Activated CD8-positive, alpha-beta memory T cell treated with anti-CD3 and anti-CD28 coated beads, Interleukin-2, amount 50 U/mL, for 48 hours (primary cell): ENCODE measurements at regions not wholly inside any gene's neighbourhood (a gene's known extent, or its start where the extent isn't known, plus 50 kb on each side); places are given as distances from the start of the nearest gene placed in this dataset.
"Not testable (repeated sequence)": the region's sequence is repeated elsewhere in the genome, so short reads cannot be mapped to it uniquely, and the experiment has no call there.

Source experiments
- DNase-seq: peaks from one replicate; pipeline ENCODE4 v3.0.0-alpha.2; 2020

DNA sequence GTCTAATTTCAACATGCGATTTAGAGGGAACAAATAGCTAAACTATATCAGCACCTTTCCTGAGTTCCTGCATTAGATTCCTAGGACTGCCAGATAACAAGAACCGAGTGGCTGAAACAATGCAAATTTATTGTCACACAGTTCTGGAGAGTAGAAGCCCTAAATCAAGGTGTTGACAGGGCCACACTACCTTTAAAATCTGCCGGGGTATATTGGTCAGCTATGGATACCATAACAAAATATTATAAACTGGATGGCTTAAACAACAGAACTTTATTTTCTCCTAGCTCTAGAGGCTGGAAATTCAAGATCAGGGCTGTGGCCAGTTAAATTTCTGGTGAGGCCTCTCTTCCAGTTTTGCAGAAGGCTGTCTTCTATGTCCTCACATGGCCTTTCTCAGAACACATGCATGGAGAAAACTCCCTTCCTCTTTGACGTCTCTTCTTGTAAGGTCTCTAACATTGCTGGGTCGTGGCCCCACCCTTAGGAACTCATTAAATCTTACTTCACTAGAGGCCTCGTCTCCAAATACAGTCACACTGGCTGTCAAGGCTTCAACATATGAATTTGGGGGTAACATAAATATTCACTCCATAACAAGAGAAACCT, 144.3 kb downstream of the FCRL5 start:
- no peak for DNase-seq

DNA sequence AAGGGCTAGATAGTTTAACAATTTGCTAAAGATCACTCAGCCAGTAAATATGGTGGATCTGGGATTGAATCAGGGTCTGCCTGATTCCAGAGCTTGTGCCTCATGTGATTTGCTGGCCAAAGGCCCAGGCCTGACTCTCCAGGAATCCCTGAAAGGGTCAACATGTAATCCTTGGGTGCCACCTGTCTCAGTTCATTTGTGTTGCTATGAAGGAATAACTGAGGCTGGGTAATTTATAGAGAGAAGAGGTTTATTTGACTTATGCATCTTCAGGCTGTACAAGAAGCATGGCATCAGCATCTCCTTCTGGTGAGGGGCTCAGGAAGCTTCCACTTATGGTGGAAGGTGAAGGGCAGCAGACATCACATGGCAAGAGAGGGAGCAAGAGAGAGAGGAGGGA, 144.9 kb downstream of the FCRL5 start:
- DNase-seq: no peak

DNA sequence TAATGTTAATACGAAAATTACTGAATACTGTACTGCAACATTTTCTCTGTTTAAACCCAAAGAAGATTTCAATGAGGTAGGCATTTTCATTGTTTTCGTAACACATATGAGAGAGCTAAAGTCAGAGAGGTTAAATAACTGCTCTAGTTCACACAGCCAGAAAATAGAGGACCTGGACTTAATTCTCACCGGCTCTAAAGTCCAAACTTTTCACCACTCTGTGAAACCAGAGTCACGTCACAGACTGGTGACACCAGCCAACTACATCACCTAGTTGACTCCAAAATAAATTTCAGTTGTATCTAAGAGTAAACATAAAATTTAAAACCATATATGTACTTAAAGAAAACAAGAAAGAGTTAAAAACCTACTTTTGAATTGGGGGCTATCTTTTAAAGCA, 146.7 kb downstream of the FCRL5 start:
- DNase-seq: no peak

DNA sequence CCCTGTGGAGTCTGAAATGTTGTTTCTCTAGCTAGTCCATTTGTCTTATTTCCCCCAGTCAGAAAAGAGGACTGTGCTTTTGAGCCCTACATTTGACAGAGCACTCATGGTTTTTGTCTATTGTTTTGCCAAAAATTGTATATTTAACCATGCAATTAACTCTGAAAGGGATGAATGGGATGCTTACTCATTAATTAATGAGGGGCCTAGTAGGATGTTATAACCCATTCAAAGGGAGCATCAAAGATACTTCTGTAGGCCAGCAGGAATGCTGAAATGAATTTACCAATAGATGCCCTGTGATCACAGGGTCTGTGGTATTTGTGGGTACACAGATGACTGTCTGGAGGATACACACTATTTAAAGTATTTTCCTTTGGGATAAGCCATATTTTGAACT, 147.7 kb downstream of the FCRL5 start:
- no peak for DNase-seq

DNA sequence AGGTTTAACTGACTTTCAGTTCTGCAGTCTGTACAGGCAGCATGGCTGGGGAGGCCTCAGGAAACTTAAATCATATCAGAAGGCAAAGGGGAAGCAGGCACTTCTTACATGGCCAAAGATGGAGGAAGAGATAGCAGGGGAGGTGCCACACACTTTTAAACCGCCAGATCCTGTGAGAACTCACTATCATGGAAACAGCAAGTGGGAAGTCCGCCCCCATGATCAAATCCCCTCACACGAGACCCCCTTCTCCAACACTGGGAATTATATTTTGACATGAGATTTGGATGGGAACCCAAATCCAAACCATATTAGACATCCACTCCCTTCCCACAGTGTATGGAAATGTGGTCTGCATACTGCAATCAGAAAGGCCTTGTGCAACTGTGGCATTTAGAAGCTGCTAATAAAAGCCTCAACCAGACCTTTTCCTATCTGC, 148.2 kb downstream of the FCRL5 start:
- DNase-seq: no peak

DNA sequence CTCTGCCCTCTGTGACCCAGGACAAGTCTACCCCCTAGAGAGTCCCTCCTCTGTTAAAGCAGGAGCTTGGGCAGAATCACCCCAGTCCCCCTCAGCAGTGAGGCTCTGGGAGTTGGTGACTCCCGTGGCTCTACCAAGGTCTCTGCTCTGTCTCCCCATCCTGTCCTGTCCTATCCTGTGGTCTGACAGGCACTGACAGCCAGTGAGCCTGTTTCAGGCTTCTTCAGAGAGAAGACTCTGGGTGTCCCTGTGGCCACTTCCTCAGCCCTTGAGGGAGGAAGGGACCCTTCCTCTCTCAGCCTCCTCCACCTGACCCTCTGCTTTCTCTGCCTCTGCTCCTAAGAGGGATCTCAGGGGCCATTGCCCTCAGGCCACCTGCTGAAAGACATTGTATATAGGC, 148.7 kb downstream of the FCRL5 start:
- DNase-seq: no peak

DNA sequence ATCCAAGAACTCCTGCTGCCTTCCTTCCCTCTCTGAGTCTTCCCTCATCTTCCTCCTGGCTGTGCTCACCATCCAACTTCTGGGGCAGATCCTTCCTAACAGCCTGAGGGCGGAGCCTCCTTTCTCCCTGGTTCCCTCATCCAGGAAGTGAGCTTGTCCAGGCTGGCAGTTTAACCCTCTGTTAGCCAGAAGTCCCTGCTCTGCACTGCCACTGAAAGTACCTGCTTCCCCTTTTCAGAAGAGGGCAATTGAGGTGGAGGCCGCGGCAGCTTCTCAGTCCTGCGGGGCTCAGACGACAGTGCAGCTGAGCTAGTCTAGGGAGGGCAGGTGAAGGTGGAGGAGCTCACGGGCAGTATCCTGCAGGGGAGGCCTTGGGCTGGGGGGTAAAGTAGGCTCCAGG, 149.1 kb downstream of the FCRL5 start:
- no peak for DNase-seq

DNA sequence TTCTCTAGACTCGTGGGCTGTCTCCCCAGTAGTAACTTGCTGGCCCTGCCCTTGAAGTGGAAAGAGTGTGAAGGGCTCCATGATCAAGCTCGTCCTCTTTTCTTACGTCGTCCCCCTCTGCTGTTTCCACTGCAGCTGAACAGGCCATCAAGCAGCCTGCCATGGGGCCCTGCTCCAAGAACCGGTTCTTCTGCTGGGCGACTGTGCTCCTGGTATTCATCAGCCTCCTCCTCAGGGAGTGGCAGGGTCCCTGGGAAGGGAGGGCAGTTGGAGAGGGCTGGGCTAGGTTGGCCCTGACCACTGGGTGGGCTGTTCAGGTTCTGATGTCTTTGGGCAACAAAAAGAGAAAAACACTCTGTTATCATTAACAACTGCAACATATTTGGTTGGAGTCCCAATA, 151.5 kb downstream of the FCRL5 start:
- no peak for DNase-seq

DNA sequence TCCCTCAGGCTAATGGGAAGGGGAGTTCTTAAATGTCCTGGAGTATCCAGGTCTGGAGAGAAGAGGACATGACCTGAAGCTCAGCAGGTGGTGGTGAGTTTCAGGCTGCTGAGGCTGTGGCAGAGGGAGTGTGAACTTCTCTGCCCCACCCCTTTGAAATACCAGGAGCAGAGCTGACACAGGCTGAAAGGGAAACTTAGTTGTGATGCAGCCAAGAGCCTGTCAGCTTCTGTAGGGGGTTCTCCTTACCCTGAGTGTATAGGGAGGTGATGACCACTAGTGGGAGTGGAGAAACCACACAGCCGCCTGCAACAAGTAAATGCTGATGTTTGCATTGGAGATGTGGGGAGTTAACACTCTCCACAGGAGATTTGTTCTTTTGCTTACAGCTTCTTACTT, 152.3 kb downstream of the FCRL5 start:
- DNase-seq: no peak

DNA sequence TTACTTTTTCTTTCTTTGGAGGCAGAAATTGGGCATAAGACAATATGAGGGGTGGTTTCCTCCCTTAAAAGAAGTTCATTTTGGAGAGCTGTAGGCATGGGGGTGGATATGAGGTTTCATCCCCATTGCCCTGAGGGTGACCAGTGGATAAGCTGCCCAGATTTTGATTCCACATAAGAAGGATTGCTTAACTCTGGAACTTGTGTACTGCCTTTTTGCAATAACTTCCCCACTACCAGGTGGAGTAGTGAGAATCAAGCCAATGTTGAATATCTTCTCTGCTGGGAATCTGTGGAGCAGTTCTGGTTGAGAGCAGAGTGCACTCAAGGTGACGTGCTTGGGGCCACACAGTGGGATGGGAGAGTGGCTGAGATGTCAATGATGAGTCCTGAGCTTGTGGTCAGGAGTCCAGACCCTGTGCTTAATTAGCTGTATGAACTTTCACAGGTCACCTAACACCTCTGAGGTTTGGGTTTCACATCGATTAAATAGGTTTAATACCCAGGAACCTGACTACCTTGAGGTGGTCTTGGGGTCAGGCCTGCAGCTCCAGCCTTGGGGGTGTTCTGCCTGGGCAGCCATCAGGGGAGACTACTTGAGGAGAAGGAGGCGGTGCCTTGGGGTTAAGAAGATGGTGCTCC, 152.9 kb downstream of the FCRL5 start:
- no peak for DNase-seq

DNA sequence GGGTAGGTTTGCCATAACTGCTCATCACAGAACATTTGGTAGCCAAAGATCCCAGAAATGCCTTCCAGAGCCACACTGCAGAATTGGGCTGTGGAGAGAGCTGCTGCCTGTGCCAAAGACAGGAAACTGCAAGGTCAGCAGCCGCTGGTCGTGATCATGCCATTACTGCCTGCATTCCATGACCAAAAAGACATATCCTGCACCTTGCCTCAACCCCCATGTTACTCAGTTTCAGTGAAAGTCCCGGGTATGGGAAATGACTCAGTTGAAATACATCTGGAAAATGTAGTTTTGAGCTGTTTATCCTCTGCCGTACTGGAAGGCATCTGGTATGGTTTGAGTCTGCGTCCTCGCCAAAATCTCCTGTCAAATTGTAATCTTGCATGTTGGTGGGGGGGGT, 161.7 kb downstream of the FCRL5 start:
- no peak for DNase-seq

DNA sequence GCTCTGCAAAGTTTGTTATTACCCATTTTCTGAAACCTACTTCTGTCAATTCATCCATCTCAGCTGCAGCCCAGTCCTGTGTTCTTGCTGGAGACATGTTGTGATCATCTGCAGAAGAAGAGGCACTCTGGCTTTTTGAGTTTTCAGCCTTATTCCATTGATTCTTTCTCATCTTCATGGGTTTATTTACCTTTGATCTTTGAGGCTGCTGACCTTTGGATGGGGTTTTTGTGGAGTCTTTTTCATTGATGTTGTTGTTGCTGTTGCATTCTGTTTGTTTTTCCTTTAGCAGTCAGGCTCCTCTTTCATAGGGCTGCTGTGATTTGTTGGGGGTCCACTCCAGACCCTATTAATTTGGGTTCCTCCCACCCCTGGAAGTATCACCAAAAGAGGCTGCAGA, 164.3 kb downstream of the FCRL5 start:
- DNase-seq: no peak

DNA sequence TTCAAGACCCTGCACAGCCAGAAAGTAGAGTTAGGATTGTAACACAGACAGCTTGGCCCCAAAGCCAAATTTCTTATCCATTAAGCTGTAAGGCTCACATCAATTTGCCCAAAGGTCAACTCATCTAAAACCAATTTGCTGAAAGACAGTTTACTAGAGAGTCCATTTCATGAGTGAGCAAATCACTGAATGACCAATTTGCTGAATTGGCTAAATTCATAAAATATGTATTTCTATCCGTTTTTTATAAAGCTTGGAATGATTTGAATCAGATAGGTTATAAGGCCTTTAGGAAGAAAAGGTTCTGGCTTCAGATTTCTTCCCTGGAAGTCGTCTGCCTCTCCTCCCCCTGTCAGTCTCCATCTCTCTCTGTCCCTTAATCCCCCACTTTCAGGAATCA, 168.1 kb downstream of the FCRL5 start:
- no peak for DNase-seq

DNA sequence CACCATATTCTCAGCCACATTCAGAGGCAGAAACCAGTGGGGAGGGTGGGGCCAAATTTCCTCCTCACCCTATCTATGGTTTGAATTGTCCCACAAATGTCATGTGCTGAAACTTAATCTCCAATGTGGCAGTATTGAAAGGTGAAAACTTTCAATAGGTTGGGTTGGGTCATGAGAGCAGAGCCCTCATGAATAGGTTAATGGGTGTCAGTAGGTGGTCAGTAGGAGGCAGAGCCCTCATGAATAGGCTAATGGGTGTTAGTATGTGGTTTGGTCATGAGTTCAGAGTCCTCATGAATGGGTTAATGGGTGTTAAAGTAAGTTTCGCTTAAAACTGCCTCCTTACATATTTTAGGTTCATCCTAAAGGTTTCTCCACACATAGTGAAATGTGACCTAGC, 170.0 kb downstream of the FCRL5 start:
- DNase-seq: no peak

DNA sequence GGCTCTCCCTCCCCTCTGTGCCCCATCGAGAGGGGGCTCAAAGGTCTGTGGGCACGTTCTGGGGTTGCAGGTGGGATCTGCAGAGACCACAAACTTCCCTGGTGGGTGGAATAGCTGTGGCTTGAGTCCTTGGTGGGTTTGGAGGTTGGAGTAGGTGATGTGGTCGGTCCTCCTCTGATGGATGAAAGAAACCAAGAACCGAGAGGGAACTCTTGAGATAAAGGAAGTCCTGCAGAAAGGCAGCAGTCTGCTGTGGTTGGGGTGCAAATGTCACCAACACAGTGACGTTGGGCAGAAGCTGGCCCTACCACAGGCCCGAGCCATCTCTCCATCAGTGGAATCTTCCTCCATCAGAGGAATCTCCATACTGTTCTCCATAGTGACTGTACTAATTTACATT, 171.8 kb downstream of the FCRL5 start:
- no peak for DNase-seq

DNA sequence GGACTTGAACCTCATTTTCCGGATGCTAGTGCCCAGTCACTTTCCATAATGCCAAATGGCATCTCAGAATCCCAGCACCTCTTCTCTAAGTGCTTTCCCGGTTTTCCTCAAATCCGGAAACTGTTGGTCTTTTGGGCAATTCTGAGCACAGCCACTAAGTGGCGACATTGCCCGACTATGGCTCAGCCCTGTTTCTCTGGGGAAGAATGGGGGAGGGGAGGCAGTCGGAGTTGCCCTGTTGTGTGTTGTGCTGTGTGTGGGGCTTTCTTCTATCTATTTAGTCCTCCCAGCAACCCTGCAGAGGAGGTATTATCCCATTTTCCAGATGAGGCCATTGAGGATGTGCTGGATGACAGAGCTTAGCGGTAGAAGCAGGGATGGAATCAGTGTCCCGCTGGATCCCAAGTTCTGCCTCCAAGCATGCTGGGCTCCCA, 175.0 kb downstream of the FCRL5 start:
- not testable (repeated sequence) for DNase-seq

DNA sequence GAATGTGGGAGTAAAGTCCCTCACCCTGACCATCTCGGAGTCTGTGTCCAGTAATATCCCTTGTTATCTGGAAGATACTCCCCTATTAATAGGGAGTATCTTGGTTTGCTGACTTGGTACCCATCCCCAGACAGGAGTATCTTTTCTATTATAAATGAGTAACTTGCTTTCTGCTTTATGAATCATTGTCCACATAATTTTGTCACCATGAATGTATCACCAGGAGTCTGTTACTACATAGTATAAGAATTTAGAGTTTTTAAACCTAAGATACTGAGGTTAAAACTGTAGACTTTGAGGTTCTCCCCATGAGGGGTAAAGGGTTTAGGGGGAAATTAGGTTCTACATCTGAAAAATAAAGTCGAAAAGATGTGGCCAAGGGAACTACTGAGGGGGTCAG, 175.6 kb downstream of the FCRL5 start:
- DNase-seq: no peak

DNA sequence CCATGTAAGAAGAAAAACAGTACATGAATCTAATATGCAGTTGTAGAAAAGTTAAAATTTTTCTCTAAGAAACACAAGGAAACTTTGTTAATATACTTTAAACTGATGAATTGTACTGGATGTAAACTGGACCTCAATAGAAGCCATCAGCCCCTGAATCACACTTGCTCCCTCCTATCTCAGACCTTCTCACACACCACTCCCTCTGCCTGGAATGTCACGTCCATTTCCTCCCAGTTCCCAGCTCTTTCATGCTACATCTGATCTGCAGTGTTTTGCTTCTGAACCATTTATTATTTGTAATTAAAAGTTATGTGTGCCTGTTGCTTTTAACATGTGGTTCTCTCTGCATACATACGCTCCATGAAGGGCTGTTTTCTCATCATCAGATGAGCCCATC, 180.0 kb downstream of the FCRL5 start:
- DNase-seq: not testable (repeated sequence)

DNA sequence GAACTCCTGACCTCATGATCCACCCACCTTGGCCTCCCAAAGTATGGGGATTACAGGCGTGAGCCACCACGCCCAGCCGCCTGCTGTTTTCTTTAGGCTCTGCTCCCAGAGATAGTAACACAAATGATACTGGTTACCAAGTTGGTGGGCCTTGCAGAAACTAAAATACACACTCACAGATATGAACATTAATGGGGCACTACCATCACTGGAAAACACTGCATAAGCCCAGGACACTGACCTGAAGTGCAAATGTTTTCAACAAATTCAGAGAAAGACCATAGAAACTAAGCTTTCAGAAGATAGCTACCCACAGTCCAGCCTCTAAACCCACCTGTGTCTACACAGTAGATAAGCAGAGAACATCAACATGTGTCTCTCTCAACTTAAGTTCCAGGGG, 180.5 kb downstream of the FCRL5 start:
- DNase-seq: no peak

DNA sequence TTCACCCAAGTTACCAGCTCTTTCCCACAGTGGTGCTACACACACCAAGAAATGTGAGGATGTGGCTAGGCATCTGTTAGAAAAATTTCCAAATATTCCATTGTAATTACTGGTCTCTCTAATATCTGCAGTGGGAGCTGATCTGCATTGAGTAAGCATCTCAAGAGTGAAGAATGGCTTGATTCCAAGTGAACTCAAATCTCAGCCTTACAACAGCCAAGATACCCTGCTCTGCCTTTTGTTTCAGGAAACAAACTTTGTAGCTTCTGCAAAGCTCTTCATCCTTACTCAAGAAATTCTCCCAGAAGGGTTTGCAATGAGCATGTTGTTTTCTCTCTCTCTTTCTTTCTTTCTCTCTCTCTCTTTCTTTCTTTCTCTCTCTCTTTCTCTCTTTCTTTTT, 181.1 kb downstream of the FCRL5 start:
- DNase-seq: no peak

DNA sequence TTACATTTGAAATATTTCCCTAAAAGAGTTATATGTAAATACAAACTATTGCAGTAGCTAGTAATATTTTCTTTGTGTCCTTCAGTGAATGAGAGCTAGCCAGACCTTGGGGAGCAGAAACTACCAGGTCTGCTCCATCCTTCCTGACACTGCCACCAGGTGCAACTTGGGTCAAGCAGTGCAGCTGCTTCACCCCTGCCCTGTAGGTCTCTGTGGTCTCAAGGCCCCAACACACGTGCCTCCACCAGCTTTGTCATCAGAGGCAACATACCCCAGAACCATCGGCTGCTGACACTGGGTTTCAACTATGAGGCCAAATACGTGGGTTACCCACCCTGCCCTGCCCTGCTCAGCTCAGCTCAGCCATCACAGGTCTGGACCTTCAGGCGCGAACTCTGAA, 181.6 kb downstream of the FCRL5 start:
- no peak for DNase-seq

DNA sequence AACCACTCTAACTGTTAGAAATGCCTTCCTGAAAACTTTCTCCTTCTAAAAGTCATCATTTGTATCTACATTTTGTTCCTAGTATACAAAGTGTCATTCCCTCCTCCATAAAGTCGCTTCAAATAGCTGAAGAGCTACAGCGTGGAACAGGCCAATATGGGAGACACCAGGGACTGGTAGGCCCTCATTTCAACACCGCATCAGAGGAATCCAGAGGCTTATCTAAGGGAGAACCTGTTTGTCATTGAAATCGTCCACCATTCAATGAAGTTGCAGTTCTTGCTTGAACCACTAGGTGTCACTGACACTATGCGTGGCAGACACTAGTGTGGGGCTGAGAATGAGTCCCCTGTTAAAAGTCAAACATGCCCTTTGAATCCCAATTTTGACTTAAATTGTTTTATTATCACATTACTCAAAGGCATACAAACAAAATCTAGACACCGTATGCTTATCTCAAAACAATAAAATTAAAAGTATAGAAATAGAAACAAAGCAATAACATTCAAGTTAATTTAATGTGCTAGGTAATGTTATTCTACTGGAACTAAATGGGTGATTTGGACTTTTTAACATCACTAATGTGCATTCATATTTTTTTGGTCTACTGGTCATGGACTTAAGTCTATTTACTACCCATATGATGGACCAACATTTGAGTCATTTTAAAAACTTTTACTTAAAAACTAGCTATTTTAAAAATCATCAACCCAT, 182.3 kb downstream of the FCRL5 start:
- DNase-seq: no peak

DNA sequence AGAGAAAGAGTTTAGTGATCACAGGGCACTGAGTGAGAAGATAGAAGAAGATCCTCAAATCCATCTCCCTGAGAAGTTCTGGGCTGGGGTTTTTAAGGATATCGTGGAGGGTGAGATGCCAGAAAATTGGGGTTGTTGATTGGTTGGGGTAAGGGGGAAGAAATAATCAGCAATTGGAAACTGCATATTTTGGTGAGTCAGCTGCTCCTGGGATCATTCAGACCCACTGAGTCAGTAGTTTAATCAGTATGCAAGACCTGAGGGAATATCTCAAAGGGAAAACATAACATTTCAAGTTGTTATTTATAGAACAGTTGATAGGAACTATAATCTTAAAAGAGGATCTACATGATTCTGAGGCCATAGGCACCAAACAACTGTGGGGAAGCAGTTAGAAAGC, 183.4 kb downstream of the FCRL5 start:
- DNase-seq: not testable (repeated sequence)

DNA sequence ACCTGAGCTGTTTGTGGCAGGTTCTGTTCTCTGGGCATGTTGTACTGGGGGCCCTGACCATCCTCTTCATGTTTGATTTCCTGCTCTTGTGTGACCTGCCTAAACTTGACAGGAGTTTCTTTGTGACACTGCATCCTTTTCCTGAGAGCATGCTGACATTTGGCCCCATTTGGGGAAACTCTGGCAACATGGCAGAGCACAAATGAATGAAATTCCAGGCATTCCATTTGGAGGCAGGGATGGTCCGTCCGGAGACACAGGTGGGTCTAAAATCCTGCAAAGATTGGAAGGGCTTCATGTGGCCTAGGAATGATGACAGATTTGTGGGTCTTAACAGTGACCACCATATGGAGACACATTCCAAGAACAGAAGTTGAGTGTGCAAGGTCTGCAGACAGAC, 184.0 kb downstream of the FCRL5 start:
- no peak for DNase-seq

DNA sequence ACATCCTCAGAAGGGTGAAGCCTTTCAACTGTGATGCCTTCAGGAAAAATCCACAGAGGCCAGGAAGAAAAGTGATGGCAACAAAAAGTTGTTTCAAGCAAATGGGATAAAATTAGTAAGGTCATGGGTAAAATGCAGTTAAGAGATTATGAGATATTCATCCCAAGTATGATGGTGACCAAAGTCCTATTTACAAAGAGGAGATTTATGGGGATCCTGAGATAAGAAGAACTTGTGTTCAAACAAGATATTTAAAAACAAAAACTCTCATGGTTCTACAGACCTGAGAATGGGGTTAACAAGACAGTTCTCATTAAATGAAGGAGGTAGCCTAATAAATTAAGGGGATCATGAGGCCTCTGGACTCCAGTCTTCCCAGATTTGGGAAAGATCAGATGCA, 184.4 kb downstream of the FCRL5 start:
- no peak for DNase-seq
